Tibial nerve (tissue), 4 donors: ENCODE measurements at regions not wholly inside any gene's neighbourhood (a gene's known extent, or its start where the extent isn't known, plus 50 kb on each side); places are given as distances from the start of the nearest gene placed in this dataset.

ENCODE experiments used
- EP300 ChIP-seq, 2 donors: sonication (generic); formaldehyde crosslinking; IDR thresholded peaks; one replicate each; pipeline ENCODE4 v1.6.1; 2017; ENCODE audit warnings: antibody characterized with exemption in 2 of 2, mild to moderate bottlenecking in 1 of 2
- POLR2A ChIP-seq, 2 donors: fragments of 450-650 bp; IDR thresholded peaks; one replicate each; pipeline ENCODE4 v1.6.1; 2017; ENCODE audit warnings: antibody characterized with exemption in 2 of 2, mild to moderate bottlenecking in 2 of 2, moderate library complexity in 2 of 2
- TF ChIP-seq, protein P1 (sequence below), 5 experiments: fragments of 200-600 bp in 3 of 5; fragments of 450-650 bp in 2 of 5; sonication (generic) in 3 of 5; IDR thresholded peaks; one replicate each; pipeline ENCODE4 v1.5.1; 2016 to 2019; ENCODE audit warnings: antibody characterized with exemption in 5 of 5, mild to moderate bottlenecking in 3 of 5, moderate library complexity in 2 of 5

DNA sequence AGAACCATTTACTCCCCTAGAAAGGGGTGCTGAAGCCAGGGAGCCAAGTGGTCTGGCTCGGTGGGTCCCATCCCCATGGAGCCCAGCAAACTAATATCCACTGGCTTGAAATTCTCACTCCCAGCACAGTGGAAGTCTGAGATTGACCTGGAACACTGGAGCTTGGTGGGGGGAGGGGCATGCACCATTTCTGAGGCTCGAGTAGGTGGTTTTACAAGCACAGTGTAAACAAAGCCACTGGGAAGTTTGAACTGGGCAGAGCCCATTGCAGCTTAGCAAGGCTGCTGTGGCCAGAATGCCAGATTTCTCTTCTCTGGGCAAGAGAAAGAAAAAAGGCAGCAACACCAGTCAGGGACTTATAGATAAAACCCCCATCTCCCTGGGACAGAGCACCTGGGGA is 855.8 kb upstream of the CITED2 start:
- TF ChIP-seq POLR2A (IDR thresholded peaks at IDR 0.05), result no peak
- TF ChIP-seq, protein P1, sequence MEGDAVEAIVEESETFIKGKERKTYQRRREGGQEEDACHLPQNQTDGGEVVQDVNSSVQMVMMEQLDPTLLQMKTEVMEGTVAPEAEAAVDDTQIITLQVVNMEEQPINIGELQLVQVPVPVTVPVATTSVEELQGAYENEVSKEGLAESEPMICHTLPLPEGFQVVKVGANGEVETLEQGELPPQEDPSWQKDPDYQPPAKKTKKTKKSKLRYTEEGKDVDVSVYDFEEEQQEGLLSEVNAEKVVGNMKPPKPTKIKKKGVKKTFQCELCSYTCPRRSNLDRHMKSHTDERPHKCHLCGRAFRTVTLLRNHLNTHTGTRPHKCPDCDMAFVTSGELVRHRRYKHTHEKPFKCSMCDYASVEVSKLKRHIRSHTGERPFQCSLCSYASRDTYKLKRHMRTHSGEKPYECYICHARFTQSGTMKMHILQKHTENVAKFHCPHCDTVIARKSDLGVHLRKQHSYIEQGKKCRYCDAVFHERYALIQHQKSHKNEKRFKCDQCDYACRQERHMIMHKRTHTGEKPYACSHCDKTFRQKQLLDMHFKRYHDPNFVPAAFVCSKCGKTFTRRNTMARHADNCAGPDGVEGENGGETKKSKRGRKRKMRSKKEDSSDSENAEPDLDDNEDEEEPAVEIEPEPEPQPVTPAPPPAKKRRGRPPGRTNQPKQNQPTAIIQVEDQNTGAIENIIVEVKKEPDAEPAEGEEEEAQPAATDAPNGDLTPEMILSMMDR (IDR thresholded peaks at IDR 0.05), result no peak
- no peak for TF ChIP-seq EP300 (IDR thresholded peaks at IDR 0.05)
